NOMO-1 treated with dmso at 0.1 percent for 144 hours (cell line): ENCODE measurements at regions not wholly inside any gene's neighbourhood (a gene's known extent, or its start where the extent isn't known, plus 50 kb on each side); places are given as distances from the start of the nearest gene placed in this dataset.

Source experiments
- DNase-seq: peaks from one replicate; lab custom pipeline; 2025; ENCODE audit not compliant: unreplicated experiment; lab: John Stamatoyannopoulos, UW

DNA sequence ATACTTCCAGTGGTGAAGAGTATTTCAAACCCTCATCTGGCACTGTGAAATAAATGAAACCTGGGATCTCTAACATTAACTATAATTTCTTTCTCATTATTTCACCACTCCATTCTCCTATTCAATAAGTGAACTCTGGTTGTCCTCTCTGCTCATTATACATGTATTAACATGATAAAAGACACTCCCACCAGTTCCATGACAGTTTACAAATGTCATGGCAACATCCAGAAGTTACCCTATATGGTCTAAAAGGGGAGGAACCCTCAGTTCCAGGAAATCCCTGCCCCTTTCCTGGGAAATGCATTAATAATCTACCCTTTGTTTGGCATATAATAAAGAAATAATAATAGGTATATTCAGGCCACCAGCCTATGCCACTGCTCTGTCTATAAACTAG, 62.7 kb upstream of the BRINP3 start:
- DNase-seq = no peak

DNA sequence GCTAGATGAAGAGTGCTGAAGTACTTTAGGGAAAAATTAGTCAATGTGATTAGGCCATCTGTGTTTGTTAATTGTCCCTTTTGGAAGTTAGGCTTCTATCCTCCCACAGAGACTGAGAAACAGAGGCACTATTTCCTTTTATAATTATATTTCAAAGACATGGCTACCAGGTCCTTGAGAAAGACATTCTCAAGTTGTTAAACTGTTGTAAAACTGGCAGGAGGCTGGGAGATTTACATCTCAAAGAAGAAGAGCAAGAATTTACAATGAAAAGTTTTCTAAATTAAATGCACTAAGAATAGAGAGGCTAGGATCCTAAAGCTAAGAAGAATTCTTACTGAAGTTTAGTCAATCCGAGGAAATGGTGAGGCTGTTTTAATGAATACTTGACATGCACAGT, 74.0 kb upstream of the BRINP3 start:
- no peak for DNase-seq

DNA sequence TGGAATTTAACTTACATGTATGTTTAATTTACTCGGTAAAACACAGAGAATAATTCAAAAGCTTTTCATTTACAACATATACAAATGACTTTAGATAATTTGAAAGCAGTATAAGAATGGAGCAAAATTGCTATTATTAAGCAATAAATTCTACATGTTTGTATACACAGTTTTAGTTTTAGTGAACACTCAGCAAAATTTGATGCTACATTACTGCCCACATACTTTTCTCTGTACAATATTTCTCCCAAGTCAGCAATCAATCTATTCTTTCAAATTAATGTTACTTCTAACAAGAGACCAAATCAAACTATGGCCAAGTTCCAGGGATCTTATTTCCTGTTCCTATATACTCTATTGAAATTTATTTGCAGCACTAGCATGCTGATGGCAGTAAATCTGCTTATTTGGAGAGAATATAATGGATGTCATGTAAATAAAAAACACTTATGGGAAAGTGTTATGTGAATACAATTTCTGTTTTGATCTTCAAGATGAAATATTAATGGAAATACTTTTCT, 82.6 kb upstream of the BRINP3 start:
- no peak for DNase-seq

DNA sequence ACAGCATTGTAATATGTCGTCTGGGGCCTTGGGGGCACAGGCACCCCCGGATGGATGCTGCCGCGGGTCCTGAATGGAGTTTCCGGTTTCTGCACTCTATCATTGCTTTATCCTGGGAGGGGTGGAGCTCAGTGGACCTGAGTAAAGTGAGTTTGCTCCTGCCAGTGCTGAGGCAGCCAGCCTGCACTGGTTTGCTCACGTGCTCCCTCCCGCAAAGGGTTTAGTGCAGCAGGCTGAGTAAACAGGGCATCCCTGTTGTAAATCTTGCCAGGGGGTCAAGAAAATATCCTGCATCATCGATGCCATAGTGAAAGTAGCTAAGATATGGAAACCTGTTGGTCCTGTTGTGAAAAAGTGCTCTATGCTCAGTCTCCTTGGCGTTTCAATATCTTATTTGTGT, 85.6 kb upstream of the BRINP3 start:
- DNase-seq = no peak

DNA sequence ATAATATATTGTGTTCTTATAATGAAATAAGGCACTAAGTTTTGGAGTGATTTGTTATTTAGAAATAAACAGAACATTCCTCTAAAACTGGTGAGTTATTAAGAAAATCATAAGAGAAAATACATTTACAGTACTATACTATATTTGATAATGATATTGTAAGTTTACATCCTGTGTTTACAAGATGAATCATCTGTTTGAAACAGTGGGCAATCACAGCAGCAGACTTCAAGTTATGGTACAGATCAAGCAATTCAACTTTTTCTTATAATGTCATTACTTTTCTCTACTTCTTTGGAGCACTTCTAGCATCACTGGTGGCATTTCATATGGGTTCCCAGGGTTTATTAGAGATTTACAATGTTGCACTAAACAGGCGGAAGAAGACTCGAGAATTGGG, 86.5 kb upstream of the BRINP3 start:
- no peak for DNase-seq

DNA sequence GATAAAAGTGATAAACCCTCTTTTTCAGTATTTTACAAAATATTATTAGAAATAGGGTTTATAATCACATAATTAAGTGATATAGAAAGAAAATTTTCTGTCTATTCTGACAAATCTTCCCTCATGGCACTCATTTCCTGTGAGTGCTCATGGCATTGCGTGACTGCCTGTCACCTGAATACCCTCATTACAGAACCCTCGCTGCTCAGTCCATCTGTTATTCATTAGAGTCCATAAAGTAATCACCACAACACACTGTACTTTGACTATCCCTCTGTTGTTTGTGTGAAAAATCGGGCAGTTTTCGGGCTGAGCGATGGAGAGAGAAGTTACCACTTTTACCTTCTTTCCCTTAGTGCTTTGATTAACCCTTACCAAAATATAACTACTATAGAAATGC, 100.4 kb upstream of the BRINP3 start:
- no peak for DNase-seq

DNA sequence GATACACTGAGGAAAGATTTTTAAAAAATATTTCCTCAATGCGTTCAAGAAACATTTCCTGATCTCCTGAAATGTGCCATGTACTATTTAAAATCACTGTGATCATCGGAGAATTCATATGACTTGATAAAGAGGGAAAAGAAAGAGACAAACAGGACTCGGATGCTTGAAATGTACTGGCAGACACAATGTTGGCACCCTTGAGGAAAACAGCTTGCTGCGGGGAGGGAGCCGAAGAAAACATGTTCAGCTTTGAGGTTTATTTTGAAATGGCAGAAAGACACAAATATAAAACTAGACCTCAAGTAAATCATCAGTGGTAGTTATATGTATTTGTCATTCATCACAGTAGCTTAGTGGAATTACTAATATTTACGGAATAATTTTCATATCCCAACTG, 100.9 kb upstream of the BRINP3 start:
- no peak for DNase-seq

DNA sequence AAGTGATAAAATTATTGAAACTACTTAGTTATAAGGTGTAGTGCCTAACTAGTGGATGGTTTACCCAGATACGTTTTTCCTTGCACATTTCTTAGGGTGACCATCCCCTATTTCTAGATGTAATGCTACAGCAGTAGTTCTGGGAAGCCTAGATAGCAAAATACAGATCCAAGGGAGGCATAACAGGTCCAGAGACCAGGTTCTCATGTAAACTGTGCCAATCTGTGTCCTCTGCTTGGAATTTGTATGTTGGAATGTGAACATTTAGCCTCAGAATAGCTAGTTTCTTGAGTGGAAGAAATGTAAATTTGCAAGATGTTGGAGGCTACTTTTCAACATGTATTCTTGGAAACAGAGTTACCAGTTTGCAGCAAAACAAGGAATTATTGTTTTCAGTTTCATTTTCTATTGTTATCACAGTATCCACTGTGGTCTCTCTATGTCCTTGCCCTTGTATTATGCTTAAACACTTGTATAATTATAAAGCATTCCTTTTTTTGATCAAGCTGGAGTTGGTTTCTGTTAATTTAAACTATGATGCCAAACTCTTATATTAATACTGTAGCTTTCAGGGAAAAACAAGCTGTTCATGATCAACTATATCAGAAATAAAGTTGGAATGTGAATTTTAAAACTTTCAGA, 102.0 kb upstream of the BRINP3 start:
- no peak for DNase-seq

DNA sequence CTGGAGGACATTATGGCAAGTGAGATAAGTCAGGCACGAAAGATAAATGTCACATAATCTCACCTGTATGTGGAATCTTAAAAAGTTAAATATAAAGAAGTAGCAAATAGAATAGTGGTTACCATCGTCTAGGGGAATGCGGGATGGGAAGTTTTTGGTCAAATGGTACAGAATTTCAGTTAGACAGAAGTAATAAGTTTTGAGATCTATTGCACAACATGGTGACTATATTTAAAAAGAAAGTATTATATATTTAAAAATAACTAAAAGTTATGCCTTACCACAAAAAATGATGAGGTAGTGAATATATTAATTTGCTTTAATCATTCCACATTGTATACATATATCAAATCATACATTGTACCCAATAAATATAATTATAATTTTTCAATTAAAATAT, 106.2 kb upstream of the BRINP3 start:
- no peak for DNase-seq

DNA sequence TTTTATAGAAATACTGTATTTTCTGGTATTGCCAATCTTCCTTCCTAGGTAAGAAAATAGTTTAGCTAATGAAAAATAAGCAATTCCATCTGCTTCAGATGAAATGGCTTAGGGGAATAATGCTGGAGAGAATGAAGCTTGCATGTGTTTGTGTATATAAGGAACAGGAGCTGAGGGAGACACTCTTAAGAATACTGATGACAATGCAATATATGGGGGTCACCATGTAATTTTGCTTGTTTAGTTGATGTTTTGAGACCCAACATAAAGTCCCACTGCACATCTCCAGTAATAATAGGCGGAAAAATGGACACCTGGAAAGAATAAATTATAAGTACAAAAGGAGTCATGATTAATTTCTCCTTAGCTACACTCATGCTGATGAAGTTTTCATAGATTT, 110.8 kb upstream of the BRINP3 start:
- DNase-seq = no peak

DNA sequence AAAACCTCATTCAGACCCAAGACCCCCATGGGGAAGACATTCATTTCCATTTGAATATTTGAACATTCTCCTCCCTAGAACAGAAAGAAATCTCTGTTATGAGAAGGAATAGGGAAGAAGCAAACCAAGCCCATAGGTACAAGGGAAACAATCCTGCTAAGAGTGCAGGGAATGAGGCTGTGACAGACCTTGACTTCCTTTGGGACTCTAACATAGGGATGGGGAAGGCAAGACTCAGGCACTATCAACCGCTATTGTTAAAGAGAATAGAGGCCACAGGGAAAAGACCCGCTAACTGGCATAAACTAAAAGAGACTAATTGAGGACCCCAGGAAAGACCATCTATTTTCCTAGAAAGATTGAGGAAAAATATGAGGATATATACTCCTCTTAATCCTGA, 117.8 kb upstream of the BRINP3 start:
- DNase-seq = no peak

DNA sequence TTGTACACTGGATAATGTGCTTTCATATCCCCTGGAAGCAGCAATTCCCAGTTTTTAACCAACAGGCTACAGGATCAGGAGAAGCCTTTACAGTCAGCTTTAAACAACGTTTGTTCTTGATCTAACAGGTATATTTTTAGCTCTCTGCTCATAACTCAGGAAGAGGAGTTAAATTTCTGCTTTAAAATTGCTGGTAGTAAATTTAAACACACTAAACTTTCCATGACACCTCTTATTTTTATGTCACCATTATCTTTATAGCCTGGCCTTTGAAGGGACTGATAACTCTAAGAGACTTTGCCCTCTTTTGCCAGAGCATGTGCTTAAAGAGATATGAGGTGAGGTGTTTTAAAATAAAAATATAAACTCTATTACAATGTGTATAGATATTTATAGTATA, 119.6 kb upstream of the BRINP3 start:
- no peak for DNase-seq

DNA sequence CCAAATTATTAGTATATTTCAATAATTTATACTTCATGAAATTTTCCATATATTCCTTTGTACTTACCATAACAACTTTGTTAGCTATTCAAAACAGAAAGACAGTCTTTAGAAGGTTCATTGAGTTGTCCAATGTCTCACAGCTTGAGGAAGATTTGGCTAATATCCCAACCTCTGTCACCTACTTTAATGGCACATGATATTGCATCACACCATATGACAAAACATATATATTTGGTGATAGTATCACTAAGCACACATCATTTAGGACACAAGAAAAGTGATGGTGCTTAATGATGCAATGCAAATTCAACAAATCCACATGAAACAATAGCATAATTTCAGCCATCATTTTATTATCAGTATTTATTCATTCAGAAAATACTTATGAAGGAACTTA, 122.0 kb upstream of the BRINP3 start:
- DNase-seq = no peak

DNA sequence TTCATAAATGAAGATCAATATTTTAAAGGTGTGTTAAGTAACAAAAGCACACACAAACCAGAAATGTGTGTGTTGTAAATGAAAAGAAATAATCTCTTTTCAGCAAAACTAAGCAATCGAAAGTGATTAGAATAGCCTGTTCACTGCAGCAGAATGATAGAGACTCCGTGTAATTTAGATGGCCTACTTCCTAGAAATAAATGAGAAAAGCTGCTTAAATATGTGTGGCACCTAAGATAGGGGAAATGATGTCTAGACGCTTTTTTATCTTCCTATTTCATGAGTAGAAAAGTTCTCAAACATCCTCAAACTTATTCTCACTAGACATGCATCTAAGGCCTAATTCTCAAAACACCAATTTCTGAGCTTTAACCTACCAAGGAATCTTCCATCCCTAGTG, 124.7 kb upstream of the BRINP3 start:
- DNase-seq = no peak

DNA sequence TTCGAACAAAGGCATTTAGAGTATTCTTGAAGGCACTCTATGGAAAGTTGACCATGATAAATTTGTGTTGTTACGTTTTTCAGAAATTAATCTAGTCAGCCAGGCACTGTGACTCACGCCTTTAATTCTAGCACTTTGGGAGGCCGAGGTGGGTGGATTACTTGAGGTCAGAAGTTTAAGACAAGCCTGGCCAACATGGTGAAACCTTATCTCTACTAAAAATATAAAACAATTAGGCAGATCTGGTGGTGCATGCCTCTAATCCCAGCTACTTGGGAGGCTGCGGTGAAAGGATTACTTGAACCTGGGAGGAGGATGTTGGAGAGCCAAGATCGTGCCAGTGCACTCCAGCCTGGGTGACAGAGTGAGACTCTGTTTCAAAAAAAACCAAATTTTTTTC, 130.6 kb upstream of the BRINP3 start:
- no peak for DNase-seq

DNA sequence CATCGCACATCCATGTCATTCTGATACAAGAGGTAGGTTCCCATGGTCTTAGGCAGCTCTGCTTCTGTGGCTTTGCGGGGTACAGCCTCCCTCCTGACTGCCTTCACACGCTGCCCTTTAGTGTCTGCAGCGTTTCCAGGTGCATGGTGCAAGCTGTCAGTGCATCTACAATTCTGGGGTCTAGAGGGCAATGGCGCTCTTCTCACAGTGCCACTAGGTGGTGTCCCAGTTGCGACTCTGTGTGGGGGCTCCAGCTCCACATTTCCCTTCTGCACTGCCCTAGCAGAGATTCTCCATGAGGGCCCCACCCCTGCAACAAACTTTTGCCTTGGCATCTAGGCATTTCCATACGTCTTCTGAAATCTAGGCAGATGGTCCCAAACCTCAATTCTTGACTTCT, 138.2 kb upstream of the BRINP3 start:
- DNase-seq = no peak

DNA sequence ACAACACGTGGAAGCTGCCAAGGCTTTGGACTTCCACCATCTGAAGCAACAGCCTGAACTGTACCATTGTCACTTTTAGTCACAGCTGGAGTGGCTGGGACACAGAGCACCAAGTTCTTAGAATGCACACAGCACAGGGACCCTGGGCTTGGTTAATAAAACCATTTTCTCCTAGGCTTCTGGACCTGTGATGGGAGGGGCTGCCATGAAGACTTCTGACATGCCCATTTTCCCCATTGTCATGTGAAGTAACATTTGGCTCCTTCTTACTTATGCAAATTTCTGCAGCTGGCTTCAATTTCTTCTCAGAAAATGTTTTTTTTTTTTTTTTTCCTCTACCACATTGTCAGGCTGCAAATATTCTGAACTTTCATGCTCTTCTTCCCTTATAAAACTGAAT, 138.6 kb upstream of the BRINP3 start:
- DNase-seq = no peak

DNA sequence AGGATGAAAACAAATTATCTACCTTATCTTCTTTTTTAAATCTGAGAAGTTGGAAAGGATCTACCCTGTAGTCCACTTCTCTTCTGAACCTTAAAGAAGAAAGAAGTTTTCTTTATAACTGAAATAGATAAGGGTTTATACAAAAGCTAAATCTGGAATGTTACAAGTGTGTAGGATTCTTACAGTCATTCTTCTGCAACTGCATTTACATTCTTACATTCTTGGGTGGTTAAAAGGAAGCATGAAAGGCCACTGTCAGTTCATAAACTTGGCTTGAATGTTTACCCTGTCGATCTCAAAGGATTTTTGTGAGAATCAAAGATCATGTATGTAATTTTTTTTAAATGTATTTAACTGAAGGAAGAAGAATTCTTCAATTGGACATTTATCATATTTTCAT, 142.1 kb upstream of the BRINP3 start:
- no peak for DNase-seq

DNA sequence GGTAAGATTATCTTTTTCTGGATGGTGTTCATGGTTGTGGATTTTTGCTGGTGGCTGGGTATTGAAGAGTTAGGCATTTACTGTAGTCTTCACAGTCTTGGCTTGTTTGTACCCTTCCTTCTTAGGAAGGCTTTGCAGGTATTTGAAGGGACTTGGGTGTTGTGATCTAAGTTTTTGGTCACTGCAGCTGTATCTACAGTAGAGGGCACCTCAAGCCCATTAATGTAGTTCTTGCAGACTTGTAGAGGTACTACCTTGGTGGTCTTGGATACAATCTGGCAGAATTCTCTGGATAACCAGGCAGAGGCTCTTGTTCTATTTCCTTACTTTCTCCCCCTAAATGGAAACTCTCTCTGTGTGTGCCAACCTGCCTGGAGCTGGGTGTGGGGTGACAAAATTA, 155.8 kb upstream of the BRINP3 start:
- no peak for DNase-seq

DNA sequence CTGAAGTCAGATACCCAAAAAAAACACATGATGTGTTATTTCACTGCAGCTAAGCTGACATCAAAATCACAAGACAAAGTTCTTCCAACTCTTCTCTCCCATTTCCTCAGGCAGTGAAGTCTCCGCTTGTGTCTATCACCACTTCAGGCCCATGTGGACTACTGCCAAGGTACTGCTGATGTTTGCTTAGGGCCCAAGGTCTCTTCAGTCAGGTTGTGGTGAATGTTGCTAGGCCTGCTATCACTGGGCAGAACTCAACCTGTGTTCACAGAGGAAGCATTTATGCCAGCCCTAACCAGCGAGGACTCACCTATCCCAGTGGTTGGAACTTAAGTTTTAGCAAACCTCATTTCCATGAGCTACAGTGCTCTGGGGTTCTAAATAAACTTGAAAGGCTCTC, 156.5 kb upstream of the BRINP3 start:
- no peak for DNase-seq

DNA sequence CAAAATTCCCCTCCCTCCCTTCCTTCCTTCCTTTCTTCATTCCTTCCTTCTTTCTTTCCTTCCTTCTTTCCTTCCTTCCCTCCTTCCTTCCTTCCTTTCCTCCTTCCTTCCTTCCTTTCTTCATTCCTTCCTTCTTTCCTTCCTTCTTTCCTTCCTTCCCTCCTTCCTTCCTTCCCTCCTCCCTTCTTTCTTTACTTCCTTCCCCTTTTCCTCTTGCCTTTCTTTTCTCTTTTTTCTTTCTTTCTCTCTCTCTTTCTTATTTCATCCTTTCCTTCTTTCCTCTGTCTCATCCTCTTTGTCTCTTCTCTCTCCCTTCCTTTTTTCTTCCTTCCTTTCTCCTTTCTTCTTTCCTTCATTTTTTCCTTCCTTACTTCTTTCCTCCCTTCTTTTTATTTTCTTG, 171.9 kb upstream of the BRINP3 start:
- no peak for DNase-seq

DNA sequence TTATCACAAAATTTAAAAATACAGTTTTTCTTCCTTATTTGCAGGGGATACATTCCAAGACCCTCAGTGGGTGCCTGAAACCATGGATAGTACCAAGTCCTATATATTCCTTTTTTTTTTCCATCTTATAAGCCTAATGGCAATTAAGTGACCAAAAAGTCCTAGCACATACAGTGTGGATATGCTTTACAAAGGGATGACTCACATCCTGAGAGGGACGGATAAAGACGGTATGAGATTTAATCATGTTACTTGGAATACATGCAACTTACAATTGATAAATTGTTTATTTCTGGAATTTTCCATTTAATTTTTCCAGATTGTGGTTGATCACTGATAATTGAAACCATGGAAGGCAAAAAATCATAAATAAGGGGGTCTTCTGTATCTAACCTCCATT, 181.2 kb upstream of the BRINP3 start:
- no peak for DNase-seq

DNA sequence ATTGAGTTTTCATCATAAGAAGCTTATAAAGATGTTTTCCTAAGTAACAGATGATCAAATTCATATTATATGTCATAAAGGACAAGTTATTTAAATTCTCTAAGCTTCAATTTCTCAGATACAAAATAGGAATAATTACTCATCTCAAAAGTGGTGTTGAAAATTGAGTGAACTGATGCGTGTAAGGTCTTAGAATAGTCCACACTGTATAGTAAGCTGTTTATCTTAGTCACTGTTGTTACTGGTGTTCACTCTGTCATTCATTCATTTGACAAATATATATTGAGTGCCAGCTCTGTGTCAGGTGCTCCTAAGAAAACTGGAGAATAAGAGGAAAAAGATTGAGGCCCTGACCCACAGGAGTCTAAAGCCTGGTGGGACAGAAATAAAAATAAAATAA, 186.3 kb upstream of the BRINP3 start:
- DNase-seq = no peak

DNA sequence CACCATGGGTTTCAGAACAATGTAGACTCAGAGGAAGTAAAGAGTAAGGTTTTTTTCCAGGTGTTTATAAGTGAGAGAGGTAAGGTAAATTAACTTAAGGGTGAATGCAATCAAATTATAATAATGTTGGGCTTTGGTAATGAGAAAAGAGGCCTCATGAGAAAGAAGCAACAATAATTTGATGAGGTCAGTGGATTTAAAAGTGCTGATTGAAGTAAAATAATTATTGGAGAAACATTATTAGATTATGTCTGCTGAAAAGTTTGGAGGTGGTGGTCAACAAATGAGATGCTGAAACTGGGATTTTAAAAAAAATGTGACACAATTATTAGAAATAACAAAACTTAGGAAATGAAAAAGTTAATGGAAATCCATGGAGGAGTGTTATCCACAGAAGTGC, 187.4 kb upstream of the BRINP3 start:
- no peak for DNase-seq
